CD4-positive, alpha-beta T cell treated with Interleukin-1 beta for 1 hour (primary cell): ENCODE measurements at regions not wholly inside any gene's neighbourhood (a gene's known extent, or its start where the extent isn't known, plus 50 kb on each side); places are given as distances from the start of the nearest gene placed in this dataset.
"Not testable (repeated sequence)": the region's sequence is repeated elsewhere in the genome, so short reads cannot be mapped to it uniquely, and the experiment has no call there.

Experiments used
- DNase-seq, 2 donors: peaks; one replicate each; pipeline ENCODE4 v3.0.0-alpha.2; 2020 to 2022

DNA sequence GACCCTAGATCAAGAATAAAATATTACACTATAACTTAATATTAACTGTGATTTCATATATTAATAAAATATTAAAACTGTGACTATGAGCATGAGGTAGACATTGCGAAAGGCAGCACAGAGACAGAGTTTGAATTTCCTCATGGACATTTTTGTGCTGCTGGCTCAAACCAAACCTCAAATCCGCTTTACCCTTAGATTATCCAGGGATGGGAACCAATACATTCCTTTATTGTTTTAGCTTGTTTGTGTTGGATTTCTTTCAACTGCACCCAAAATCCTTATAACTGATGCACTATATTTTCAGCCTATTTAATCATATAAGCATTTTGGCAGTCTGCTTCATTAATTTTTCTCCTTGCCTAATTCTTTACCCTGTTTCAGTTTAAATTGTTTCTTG, 436.7 kb downstream of the ATP23 start:
- DNase-seq = no peak

DNA sequence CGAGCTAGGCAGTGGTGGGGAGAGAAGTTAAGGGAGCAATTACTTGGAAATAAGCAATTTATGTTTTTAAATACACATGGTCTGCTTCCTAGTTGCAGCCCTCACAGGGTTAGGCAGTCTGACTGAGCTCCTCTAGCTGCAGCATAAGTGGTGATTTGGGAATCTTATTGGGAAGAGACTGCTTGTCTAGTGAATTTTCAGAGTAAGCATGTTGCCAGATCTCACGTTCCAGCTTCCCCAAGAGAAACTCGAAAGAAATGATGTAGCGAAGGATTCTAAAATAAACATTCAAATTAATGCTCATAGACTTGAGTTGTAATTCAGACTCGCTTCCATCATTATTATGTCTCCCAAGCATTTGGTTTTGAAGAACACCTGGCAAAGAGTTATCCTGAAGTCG, 440.2 kb downstream of the ATP23 start:
- no peak for DNase-seq

- DNase-seq = no peak
These were observed 442.8 kb downstream of the ATP23 start for GRCh38 chr12:58384196-58384595.

GRCh38 chr12:58386136-58386535, 444.8 kb downstream of the ATP23 start:
- DNase-seq = no peak

- DNase-seq = no peak
These were observed 445.8 kb downstream of the ATP23 start for GRCh38 chr12:58387199-58387598.

DNA sequence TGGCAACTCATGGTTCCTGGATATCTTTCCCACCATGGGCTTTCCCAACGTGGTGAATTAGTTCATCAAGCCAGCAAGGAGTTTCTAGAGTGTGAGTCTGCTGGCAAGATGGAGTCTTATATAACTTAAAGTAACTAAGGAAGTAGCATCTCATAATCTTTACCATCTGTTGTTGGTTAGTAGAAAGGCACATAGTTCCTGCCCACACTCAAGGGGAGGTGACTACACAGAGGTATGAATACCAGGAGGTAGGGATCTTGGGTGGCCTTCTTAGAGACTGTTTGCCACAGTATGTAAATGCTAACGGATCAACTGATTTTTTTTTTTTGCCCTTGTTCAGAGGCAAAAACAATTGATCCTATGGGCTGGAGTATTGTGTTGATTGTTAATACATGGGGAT, 446.9 kb downstream of the ATP23 start:
- DNase-seq = no peak

DNA sequence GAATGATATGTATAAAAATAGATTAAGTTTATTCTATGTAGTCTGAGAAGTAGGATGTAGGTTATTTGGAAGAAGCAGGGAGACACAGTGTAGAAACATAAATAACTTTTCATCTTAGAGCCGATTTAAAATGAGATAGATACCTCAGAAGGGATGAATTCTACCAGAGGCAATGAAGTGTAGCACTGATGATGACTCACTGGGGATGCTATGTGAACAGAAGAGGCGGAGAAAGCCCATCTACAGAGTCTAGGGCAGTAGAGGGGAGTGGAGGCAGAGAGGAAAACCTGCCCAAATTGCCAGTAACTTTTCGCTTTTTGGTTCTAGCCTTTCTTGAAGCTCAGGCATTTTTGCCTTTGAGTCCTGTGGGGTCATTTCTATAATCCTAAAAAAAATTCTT, 451.8 kb downstream of the ATP23 start:
- no peak for DNase-seq

GRCh38 chr12:58395056-58395455, 453.7 kb downstream of the ATP23 start:
- DNase-seq = no peak

DNA sequence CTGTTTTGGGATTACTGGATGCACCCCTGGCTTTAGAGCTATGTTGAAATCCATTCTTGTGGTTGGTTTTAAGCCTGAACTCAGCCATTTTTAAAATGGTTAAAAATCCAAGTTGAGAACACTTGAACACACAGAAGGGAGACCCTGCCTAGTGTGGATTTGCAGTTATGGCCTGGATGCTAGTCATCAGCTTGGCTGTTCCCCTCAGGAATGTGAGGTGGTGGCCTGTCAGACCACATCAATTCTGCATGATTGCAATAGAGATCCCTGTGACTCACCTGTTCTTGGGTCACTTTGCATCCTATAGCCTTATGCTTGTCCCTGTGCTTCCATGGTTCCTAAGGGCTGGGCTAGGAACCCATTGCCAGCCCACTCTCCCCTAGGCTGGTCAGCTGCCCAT, 454.1 kb downstream of the ATP23 start:
- DNase-seq = no peak

DNA sequence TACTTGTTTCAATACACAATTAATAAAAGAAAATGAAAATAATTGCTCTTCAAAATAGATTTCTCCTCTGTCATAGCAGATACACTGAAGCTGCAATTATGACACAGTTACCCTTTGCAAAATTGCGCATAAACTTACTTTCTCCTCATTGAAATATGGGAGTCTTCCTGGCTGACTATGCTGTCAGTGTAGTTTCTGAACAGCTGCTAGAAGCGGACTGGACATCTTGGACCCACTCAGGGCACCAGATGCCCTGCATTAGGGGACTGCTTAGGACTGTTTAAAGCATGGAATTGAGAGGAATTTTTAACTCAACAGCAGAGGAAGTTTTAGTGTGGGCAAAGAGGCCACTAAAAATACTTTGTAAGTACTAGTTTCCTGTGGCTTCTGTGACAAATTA, 454.9 kb downstream of the ATP23 start:
- DNase-seq = no peak

DNA sequence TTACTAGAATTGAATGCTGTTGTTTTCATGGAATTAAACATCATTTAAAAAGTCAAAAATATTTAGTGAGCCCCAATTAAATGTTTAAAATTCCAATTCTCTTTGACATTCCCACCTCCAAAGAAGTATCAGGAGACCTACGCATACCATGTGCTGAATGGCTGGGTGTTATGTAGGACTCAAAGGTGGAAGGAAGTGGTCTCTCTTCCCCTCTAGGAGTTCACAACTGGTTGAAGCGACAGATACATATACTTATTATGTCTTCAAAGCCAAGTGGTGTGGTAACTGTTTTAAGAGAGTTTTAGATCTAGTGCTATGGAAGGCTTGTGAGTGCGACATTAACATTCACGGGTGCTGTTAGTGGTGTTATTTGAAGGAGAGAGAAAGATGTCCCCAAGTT, 464.0 kb downstream of the ATP23 start:
- DNase-seq = no peak

GRCh38 chr12:58408516-58408915, 467.1 kb downstream of the ATP23 start:
- DNase-seq = no peak

DNA sequence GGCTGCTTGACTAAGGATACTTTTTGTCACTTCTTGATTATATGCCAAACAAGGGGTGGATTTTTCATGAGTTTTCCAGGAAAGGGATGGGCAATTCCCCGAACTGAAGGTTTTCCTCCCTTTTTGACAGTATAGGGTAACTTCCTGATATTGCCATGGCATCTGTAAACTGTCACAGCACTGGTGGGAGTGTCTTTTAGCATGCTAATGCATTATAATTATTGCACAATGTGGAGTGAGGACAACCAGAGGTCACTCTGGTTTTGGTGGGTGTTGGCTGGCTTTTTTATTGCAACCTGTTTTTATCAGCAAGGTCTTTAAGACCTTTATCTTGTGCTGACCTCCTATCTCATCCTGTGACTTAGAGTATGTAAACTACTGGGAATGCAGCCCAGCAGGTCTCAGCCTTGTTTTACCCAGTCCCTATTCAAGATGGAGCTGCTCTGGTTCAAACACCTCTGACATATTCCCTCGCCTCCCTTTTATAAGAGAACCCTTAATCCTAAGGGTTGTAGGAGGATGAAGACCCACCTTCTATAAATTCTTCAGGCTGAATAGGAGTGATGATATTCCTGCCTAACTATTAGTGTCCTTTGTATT, 471.2 kb downstream of the ATP23 start:
- DNase-seq = no peak

- no peak for DNase-seq
These were observed 472.4 kb downstream of the ATP23 start for GRCh38 chr12:58413794-58414193.

DNA sequence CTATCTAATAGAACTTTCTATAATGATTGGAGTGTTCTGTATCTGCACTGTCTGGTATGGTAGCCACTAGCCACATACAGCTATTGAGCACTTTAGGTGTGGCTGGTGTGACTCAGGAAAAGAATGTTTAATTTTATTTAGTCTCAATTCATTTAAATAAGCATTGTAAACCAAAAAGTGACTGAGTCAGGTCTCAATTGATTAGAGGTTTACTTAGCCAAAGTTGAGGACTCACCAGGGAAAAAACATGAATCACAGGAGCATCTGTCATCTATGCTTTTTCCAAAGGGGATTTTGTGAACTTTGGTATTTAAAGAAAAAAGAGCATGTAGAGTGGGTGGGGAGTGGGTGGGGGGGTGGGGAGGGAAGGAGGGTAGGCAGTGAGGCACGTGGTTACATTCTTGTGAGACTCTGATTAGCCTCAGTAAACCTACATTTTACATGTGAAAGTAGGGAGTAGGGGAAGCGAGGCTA, 473.1 kb downstream of the ATP23 start:
- no peak for DNase-seq

- DNase-seq = no peak
These were observed 474.3 kb downstream of the ATP23 start for GRCh38 chr12:58415716-58416115.

DNA sequence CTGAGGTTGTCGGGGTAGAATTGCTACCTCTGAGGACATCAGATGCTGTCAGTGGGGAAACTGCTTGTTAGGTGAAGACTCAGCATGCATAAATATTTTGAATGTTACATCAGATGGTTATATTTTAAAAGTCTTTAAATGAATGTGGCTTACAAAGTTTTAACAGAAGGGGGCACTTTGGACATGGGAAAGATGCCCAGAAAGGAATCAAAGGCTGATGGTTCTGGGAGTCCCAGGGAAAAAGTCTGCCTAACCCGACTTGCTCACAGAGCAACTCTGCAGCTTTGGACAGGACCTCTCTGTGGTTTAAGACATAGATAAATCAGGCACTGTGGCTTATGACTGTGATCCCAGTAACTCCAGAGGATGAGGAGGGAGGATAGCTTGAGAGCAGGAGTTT, 474.9 kb downstream of the ATP23 start:
- DNase-seq = no peak

DNA sequence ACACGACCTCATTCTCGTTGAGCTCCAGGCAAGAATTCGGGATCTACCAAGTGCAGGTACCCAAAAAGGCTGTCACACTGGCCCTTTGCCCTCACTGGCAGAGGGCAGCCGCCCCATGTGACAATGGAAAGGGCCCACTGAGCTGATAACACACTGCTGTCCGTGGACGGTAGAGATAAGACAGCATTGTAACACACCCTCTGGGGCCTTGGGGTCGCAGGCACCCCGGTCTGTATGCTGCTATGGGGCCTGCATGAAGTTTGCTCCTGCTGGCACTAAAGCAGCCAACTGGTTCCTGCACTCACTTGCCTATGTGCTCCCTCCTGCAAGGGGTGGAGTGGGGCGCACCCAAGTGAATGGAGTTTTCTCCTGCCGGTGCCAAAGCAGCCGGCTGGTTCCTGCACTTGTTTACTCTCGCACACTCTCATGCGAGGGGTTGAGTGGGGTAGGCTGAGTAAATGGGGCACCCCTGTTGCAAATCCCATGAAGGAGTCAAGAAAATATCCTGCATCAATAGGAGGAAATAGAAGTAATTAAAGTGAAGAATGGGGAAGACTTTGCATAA, 477.9 kb downstream of the ATP23 start:
- no peak for DNase-seq

DNA sequence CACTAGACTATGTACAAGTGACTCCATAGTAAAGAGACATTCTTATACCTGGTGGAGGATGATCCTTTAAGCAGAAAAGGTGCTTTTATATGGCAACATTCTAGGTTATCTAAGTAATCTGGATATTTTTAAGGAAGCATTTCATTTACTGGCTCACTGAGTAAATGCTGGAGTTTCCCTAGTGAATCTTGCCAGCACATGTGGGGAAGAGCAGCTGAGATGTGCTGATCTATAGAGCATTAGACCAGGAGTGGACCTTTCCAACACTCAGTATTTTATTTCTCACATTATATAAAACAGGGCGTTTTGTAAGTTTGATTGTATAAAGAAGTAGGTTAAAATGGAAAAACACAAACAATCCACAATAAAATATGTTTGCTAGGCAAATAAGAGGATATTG, 478.5 kb downstream of the ATP23 start:
- DNase-seq = no peak

DNA sequence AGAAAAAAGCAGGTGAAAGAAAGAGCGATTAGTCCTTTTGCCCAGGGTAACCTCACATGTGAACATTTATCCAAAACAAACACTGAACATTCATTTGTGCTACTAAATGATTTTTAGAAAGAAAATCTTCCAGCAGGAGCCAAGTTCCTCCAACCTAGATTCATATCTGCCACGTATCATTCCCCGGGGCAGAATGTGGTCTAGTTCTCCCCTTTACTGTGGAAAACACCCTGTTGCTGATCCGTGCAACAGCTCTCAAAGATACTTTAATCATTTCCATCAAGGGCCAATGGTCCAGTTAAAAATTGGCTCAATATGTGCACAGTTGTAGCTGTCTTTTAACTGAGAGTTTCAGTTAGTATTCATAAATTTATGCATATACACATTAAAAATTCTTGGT, 479.1 kb downstream of the ATP23 start:
- DNase-seq = no peak

DNA sequence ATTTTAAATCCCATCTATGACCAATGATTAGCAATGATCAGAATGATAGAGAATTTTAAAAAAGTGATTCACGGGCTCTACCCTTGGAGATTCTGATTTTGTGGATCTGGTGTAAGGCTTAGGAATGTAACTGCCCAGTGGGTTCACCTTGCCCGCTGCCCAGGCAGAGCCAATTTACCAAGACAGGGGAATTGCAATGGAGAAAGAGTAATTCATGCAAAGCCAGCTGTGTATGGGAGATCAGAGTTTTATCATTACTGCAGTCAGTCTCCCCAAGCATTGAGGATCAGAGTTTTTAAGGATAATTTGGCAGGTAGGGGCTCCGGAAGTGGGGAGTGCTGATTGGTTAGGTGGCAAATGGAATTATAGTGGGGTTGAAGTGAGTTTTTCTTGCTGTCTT, 480.6 kb downstream of the ATP23 start:
- no peak for DNase-seq

DNA sequence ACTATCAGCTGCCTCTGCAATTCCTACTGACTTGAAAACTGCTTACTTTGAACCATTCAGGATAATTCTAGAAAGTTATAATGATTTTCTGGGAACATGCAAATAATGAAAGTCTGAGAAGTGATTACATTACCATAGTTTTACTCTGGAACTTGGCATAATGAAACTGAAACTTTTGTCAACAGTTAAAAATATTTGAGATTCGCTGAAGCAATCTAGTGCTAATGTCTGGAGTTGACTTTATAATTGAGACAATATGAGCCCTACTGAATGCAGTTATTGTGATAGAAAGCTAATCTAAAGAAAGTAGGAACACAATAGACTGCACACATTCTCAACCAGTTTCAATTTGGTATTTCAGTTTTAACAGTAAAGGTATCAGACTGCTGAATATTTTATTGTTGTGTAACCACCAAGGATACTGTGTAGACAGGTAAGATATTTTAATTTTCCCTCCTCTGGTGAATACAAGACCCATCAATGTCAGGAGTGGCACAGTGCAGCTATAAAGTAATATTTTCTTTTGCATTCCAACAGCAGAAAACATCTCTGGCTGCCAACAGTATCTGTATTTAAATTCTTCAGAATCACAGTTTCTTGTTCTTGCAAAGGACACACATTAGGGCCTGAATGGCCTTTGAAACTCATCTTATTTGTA, 483.5 kb downstream of the ATP23 start:
- no peak for DNase-seq

GRCh38 chr12:58425481-58426392, 484.4 kb downstream of the ATP23 start:
- peak in 1 of 2 donors; percentile 0 for DNase-seq

GRCh38 chr12:58426437-58426836, 485.1 kb downstream of the ATP23 start:
- DNase-seq = not testable (repeated sequence)
